Fibroblast of lung (primary cell): ENCODE measurements at regions not wholly inside any gene's neighbourhood (a gene's known extent, or its start where the extent isn't known, plus 50 kb on each side); places are given as distances from the start of the nearest gene placed in this dataset.

Experiments used
- DNase-seq, 2 donors: peaks; one replicate each; pipeline versions ENCODE4 v3.0.0 to v3.0.0-alpha.2; 2010; ENCODE audit warnings: low read depth in 2 of 2
- H2AFZ ChIP-seq: 2 replicates; pipeline ENCODE4 v1.5.1; 2012; ENCODE audit warnings: low read length, control low read depth, inconsistent platforms
- H3K27ac ChIP-seq: 2 replicates; pipeline ENCODE4 v1.5.1; 2011; ENCODE audit warnings: low read length, control low read depth; ENCODE audit not compliant: insufficient read depth
- H3K27me3 ChIP-seq: 2 replicates; pipeline ENCODE4 v1.5.1; 2011; ENCODE audit warnings: mild to moderate bottlenecking, low read length; ENCODE audit not compliant: control insufficient read depth, insufficient read depth
- H3K36me3 ChIP-seq: 2 replicates; pipeline ENCODE4 v1.5.1; 2011; ENCODE audit warnings: low read length; ENCODE audit not compliant: control insufficient read depth, insufficient read depth
- H3K4me1 ChIP-seq: 2 replicates; pipeline ENCODE4 v1.5.1; 2011; ENCODE audit warnings: low read length; ENCODE audit not compliant: control insufficient read depth, insufficient read depth; ENCODE audit errors: extremely low read depth
- H3K4me2 ChIP-seq: 2 replicates; pipeline ENCODE4 v1.5.1; 2011; ENCODE audit warnings: low read length, control low read depth; ENCODE audit not compliant: insufficient read depth; ENCODE audit errors: extremely low read depth
- H3K4me3 ChIP-seq, 4 experiments: fragments of 200-600 bp in 1 of 4; sonication (generic) in 1 of 4; replicated peaks in 1 of 4; 2 replicates each; pipeline ENCODE4 v1.5.1; 2011 to 2016; ENCODE audit warnings: low read length in 4 of 4, low read depth in 3 of 4, mild to moderate bottlenecking in 3 of 4, control low read depth in 2 of 4, inconsistent platforms in 1 of 4, mixed read lengths in 1 of 4; ENCODE audit not compliant: insufficient read depth in 1 of 4; ENCODE audit errors: control extremely low read depth in 1 of 4
- H3K79me2 ChIP-seq: 2 replicates; pipeline ENCODE4 v1.5.1; 2012; ENCODE audit warnings: mild to moderate bottlenecking, low read length, inconsistent platforms; ENCODE audit not compliant: control insufficient read depth, insufficient read depth
- H3K9ac ChIP-seq: 2 replicates; pipeline ENCODE4 v1.5.1; 2011; ENCODE audit warnings: mild to moderate bottlenecking, low read length, control low read depth; ENCODE audit not compliant: insufficient read depth
- H3K9me3 ChIP-seq: 2 replicates; pipeline ENCODE4 v1.5.1; 2012; ENCODE audit warnings: low read depth, low read length; ENCODE audit not compliant: control insufficient read depth, insufficient read depth
- H4K20me1 ChIP-seq: 2 replicates; pipeline ENCODE4 v1.5.1; 2011; ENCODE audit warnings: low read length; ENCODE audit not compliant: control insufficient read depth, insufficient read depth; ENCODE audit errors: extremely low read depth
- CTCF ChIP-seq, 2 donors: IDR thresholded peaks in 1 of 2; conservative IDR thresholded peaks in 1 of 2; 1 replicate in 1 of 2; 2 replicates in 1 of 2; pipeline ENCODE4 v1.5.1; 2011 to 2012; ENCODE audit warnings: low read length in 2 of 2, control low read depth in 1 of 2, inconsistent platforms in 1 of 2, low read depth in 1 of 2, mild to moderate bottlenecking in 1 of 2
- EZH2 ChIP-seq: IDR thresholded peaks from 2 replicates; pipeline ENCODE4 v1.5.1; 2012; ENCODE audit warnings: low read length, control low read depth, mild to moderate bottlenecking; ENCODE audit errors: missing control alignments

- H3K27ac ChIP-seq = no peak overlapping the region
- no peak overlapping the region for H3K9ac ChIP-seq
- H3K36me3 ChIP-seq = no peaks in the 10 kb centered on the region
- H3K27me3 ChIP-seq = no peaks in the 10 kb centered on the region
- DNase-seq = no peak
- H3K9me3 ChIP-seq = no peaks in the 10 kb centered on the region
- TF ChIP-seq EZH2 (no peak), CTCF (conservative IDR thresholded peaks at IDR 0.05 in 1 of 2, IDR thresholded peaks at IDR 0.05 in 1 of 2; ENCODE audit: low read depth in 1 of 2, low read length in 2 of 2) (no peak)
- no peaks in the 10 kb centered on the region for H4K20me1 ChIP-seq
- no peak overlapping the region for H3K4me3 ChIP-seq
- no peak overlapping the region for H2AFZ ChIP-seq
- no peaks in the 10 kb centered on the region for H3K79me2 ChIP-seq
- H3K4me2 ChIP-seq = no peak overlapping the region
- no peaks in the 10 kb centered on the region for H3K4me1 ChIP-seq
These were observed 54.0 kb upstream of the ADGRA1 start for GRCh38 chr10:133033742-133034048.

GRCh38 chr10:133032976-133033741 lies 54.6 kb upstream of the ADGRA1 start:
- H3K27ac ChIP-seq = no peak overlapping the region
- TF ChIP-seq CTCF (conservative IDR thresholded peaks at IDR 0.05 in 1 of 2, IDR thresholded peaks at IDR 0.05 in 1 of 2; ENCODE audit: low read depth in 1 of 2, low read length in 2 of 2) = no peak
- TF ChIP-seq EZH2 = no peak
- DNase-seq = no peak
- no peaks in the 10 kb centered on the region for H3K27me3 ChIP-seq
- H3K4me3 ChIP-seq = no peak overlapping the region
- H2AFZ ChIP-seq = no peak overlapping the region
- H3K79me2 ChIP-seq = no peaks in the 10 kb centered on the region
- no peaks in the 10 kb centered on the region for H4K20me1 ChIP-seq
- no peaks in the 10 kb centered on the region for H3K4me1 ChIP-seq
- no peak overlapping the region for H3K9ac ChIP-seq
- H3K9me3 ChIP-seq = no peaks in the 10 kb centered on the region
- H3K36me3 ChIP-seq = no peaks in the 10 kb centered on the region
- H3K4me2 ChIP-seq = no peak overlapping the region

GRCh38 chr10:133032231-133032630 lies 55.5 kb upstream of the ADGRA1 start:
- Histone ChIP-seq H3K27me3 (no peaks in the 10 kb centered on the region), H3K36me3 (no peaks in the 10 kb centered on the region), H3K4me3 (no peak overlapping the region), H3K79me2 (no peaks in the 10 kb centered on the region), H3K4me1 (no peaks in the 10 kb centered on the region), H3K9ac (no peak overlapping the region), H4K20me1 (no peaks in the 10 kb centered on the region), H2AFZ (no peak overlapping the region), H3K27ac (no peak overlapping the region), H3K4me2 (no peak overlapping the region), H3K9me3 (no peaks in the 10 kb centered on the region)
- no peak for DNase-seq
- TF ChIP-seq CTCF (conservative IDR thresholded peaks at IDR 0.05 in 1 of 2, IDR thresholded peaks at IDR 0.05 in 1 of 2; ENCODE audit: low read depth in 1 of 2, low read length in 2 of 2) (no peak), EZH2 (no peak)
